Tibial artery (tissue), 4 donors: ENCODE measurements at regions not wholly inside any gene's neighbourhood (a gene's known extent, or its start where the extent isn't known, plus 50 kb on each side); places are given as distances from the start of the nearest gene placed in this dataset.

ENCODE experiments used
- DNase-seq, 2 donors: peaks; one replicate each; pipeline ENCODE4 v3.0.0-alpha.2; 2019
- H3K27ac ChIP-seq, 2 donors: fragments of 200-600 bp; sonication (generic) in 1 of 2; 1 replicate in 1 of 2; 2 replicates in 1 of 2; pipeline ENCODE4 v1.5.1; 2018 to 2019; ENCODE audit warnings: mild to moderate bottlenecking in 1 of 2
- H3K27me3 ChIP-seq, 2 donors: fragments of 200-600 bp; sonication (generic) in 1 of 2; one replicate each; pipeline versions ENCODE4 v1.5.1 to v1.6.0; 2016 to 2019
- H3K36me3 ChIP-seq, 3 donors: fragments of 200-600 bp; sonication (generic) in 2 of 3; one replicate each; pipeline ENCODE4 v1.5.1; 2016 to 2019; ENCODE audit warnings: mild to moderate bottlenecking in 2 of 3
- H3K4me1 ChIP-seq, 4 donors: fragments of 200-600 bp; sonication (generic) in 2 of 4; 1 replicate in 3 of 4; 2 replicates in 1 of 4; pipeline ENCODE4 v1.5.1; 2016 to 2019
- H3K4me3 ChIP-seq, 2 donors: fragments of 200-600 bp; sonication (generic) in 1 of 2; 1 replicate in 1 of 2; 2 replicates in 1 of 2; pipeline ENCODE4 v1.5.1; 2018 to 2019; ENCODE audit warnings: mild to moderate bottlenecking in 2 of 2
- H3K9me3 ChIP-seq, 3 donors: fragments of 200-600 bp; sonication (generic) in 1 of 3; one replicate each; pipeline ENCODE4 v1.5.1; 2016 to 2019
- intact Hi-C: fragments of 100-400 bp; cut with DNase I; formaldehyde crosslinking; loops from one replicate; pipeline ENCODE4 v1.15.0; 2023; ENCODE audit warnings: low total_unique reads
- TF ChIP-seq, protein P1 (sequence below), 2 experiments: fragments of 200-600 bp in 1 of 2; fragments of 450-650 bp in 1 of 2; IDR thresholded peaks; one replicate each; pipeline ENCODE4 v1.5.1; 2017 to 2019; ENCODE audit warnings: antibody characterized with exemption in 2 of 2, mild to moderate bottlenecking in 1 of 2, moderate library complexity in 1 of 2

DNA sequence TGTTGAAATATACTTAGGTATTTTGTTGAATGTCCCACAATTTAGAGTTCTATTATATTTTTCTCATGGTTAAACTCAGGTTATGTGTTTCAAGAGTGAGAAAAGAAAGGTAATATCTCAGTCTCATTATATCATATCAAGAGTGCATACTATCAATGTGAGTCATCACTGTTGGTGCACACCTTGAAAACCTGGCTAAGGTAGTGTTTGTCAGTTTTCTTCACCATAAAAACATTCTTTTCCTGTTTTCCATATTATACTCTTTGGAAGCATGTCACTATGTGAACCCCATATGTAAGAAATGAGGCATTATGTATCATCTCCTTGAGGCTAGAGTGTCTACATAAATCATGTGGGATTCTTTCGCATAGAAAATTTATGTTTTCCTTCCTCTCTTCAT lies 307.6 kb upstream of the CTSO start:
- no peaks in the 10 kb centered on the region for H3K27me3 ChIP-seq
- TF ChIP-seq, protein P1, sequence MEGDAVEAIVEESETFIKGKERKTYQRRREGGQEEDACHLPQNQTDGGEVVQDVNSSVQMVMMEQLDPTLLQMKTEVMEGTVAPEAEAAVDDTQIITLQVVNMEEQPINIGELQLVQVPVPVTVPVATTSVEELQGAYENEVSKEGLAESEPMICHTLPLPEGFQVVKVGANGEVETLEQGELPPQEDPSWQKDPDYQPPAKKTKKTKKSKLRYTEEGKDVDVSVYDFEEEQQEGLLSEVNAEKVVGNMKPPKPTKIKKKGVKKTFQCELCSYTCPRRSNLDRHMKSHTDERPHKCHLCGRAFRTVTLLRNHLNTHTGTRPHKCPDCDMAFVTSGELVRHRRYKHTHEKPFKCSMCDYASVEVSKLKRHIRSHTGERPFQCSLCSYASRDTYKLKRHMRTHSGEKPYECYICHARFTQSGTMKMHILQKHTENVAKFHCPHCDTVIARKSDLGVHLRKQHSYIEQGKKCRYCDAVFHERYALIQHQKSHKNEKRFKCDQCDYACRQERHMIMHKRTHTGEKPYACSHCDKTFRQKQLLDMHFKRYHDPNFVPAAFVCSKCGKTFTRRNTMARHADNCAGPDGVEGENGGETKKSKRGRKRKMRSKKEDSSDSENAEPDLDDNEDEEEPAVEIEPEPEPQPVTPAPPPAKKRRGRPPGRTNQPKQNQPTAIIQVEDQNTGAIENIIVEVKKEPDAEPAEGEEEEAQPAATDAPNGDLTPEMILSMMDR (IDR thresholded peaks at IDR 0.05), result no peak
- no peaks in the 10 kb centered on the region for H3K36me3 ChIP-seq
- no peaks in the 10 kb centered on the region for H3K4me1 ChIP-seq
- no peak overlapping the region for H3K27ac ChIP-seq
- no peak overlapping the region for H3K4me3 ChIP-seq
- H3K9me3 ChIP-seq, result no peaks in the 10 kb centered on the region
- intact Hi-C loops, result no loop called here
- DNase-seq, result no peak

DNA sequence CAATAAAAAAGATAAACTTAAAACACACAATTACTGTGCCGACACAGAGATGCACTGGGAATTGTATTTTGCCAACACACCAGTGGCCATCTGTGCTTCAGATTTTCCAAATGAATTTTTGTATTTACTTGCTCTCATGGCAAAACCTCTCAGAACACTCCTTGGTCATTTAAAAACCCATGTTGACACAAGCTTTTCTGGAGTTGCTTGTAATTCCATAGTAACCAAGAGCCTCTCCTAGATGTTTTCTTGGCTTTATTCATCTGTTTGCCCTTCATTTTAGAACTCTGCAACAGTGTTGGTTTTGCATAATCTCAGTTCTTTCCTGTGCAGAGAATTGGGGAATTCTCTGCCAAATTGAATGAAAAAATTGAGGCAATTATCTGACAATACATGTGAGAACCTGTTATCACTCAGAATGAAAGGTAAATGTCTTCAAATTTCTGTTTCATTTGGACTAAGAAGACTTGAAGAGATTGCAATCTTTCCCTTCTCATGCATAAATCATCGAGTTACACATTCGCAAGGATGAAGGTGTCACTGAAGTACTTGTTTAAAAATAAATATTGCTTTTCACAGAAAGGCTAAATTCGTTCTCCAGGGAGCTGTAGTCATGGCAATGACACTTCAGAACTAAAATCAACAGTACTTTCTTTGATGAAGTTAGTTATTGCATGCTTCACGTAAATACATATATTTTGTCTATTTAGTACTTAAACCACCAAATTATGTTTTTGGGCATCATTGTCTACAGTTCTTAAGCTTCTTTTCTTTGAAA lies 301.8 kb upstream of the CTSO start:
- H3K9me3 ChIP-seq, result no peaks in the 10 kb centered on the region
- no peaks in the 10 kb centered on the region for H3K36me3 ChIP-seq
- DNase-seq, result no peak
- intact Hi-C loops, result no loop called here
- H3K4me3 ChIP-seq, result no peak overlapping the region
- no peak overlapping the region for H3K27ac ChIP-seq
- TF ChIP-seq, protein P1 (IDR thresholded peaks at IDR 0.05), result no peak
- no peaks in the 10 kb centered on the region for H3K27me3 ChIP-seq
- H3K4me1 ChIP-seq, result peaks cover 0 to 8% (median 2%) of the 10 kb centered on the region in 4 donors

DNA sequence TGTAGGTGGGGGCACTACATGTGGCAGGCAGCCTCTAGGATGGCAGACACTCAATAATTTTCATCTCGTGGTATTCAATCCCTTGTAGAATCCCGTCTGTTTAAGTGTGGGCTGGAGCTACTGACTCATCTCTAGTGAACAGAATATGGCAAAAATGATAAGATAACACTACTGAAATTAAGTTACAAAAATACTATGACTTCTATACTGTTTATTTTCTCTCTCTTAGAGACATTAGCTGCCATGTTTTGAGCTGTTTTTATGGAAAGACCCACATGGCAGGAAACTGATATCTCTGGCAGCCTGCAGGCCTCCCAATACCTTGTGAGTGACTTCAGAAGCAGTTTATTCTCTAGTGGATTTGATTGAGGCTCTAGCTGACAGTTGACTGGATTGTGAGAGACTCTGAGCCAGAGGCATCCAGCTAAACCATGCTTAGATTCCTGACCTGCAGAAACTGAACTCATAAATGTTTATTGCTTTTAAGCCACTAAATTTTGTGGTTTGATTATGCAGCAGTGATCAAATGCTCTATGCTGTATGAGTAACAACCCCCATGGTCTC lies 298.8 kb upstream of the CTSO start:
- no peak overlapping the region for H3K4me3 ChIP-seq
- TF ChIP-seq, protein P1 (IDR thresholded peaks at IDR 0.05), result no peak
- intact Hi-C loops, result no loop called here
- H3K36me3 ChIP-seq, result no peaks in the 10 kb centered on the region
- DNase-seq, result no peak
- no peaks in the 10 kb centered on the region for H3K27me3 ChIP-seq
- H3K9me3 ChIP-seq, result no peaks in the 10 kb centered on the region
- no peak overlapping the region for H3K27ac ChIP-seq
- peaks cover 0 to 8% (median 2%) of the 10 kb centered on the region in 4 donors for H3K4me1 ChIP-seq

DNA sequence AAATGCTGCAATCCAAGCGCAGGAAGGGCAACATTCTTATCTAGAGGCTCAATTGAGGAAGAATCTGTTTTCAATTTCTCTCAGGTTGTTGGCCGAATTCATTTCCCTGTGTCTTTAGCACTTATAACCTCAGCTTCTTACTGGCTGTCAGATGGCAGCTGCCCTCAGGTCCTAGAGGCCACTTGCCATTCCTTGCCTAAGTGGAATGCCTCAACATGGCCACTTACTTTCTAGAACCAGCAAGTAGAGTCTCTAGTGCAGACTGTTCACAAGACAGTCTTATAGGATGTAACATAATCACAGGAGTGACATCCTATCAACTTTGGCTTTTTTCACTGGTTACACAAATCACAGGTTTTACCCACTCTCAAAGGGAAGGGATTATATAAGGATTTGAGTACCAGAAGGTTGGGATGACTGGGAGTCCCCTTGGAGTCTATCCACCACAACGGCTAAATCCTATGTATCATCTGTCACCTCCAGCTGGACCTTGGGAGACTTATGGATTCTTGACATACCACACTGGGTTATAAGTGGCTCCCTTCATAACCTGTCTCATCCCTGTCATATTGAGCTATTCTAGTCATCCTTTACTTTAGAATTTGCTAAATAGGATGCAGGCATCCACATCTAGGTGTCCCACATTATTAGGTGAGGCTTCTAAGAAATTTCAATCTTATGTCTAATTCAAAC lies 297.9 kb upstream of the CTSO start:
- TF ChIP-seq, protein P1 (IDR thresholded peaks at IDR 0.05), result no peak

DNA sequence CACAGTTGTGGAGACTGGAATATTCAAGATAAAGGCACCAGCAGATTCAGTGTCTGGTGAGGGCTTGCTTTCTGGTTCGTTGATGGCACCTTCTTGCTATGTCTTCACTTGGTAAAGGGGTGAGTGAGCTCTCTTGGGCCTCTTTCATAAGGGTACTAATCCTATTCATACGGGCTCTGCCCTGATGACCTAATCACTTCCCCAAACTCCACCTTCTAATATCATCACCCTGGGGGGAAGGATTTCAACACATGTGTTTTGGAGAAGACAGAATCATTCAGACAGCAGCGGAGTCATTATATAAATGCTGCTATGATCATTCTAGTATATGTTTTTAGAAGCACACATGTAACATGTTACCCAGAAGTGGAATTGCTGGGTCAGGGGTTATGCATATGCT lies 295.3 kb upstream of the CTSO start:
- TF ChIP-seq, protein P1 (IDR thresholded peaks at IDR 0.05), result no peak

More for the DNA sequence above, 297.9 kb upstream of the CTSO start:
- Histone ChIP-seq H3K27ac (no peak overlapping the region), H3K4me1 (peaks cover 0 to 8% (median 2%) of the 10 kb centered on the region in 4 donors), H3K36me3 (no peaks in the 10 kb centered on the region), H3K4me3 (no peak overlapping the region), H3K27me3 (no peaks in the 10 kb centered on the region), H3K9me3 (no peaks in the 10 kb centered on the region)
- DNase-seq, result no peak
- intact Hi-C loops, result no loop called here

More for the DNA sequence above, 295.3 kb upstream of the CTSO start:
- Histone ChIP-seq H3K4me1 (no peaks in the 10 kb centered on the region), H3K4me3 (no peak overlapping the region), H3K27me3 (no peaks in the 10 kb centered on the region), H3K36me3 (no peaks in the 10 kb centered on the region), H3K9me3 (no peaks in the 10 kb centered on the region), H3K27ac (no peak overlapping the region)
- DNase-seq, result no peak
- intact Hi-C loops, result no loop called here
